ENCODE measurements at regions not wholly inside any gene's neighbourhood (a gene's known extent, or its start where the extent isn't known, plus 50 kb on each side); places are given as distances from the start of the nearest gene placed in this dataset.

- TF ChIP-seq ZNF138 (tag by site-specific recombination; IDR thresholded peaks at IDR 0.05; ENCODE audit: borderline replicate concordance) (no peak), ZNF792 (tag by site-specific recombination; IDR thresholded peaks at IDR 0.05) (no peak), ZNF341 (tag by site-specific recombination; IDR thresholded peaks at IDR 0.05; ENCODE audit: low read depth) (no peak), ZNF280D (tag by site-specific recombination; IDR thresholded peaks at IDR 0.05) (no peak), CTCF (tag by site-specific recombination; IDR thresholded peaks at IDR 0.05) (no peak), ZNF366 (tag by site-specific recombination; conservative IDR thresholded peaks at IDR 0.05) (no peak), ZBTB21 (tag by site-specific recombination; IDR thresholded peaks at IDR 0.05) (no peak), ZBTB7A (tag by site-specific recombination; IDR thresholded peaks at IDR 0.05; ENCODE audit: low read depth) (no peak), ZNF624 (tag by site-specific recombination; IDR thresholded peaks at IDR 0.05) (no peak), ZNF664 (tag by site-specific recombination; IDR thresholded peaks at IDR 0.05) (no peak), ZNF580 (tag by site-specific recombination; IDR thresholded peaks at IDR 0.05) (no peak), ZNF48 (tag by site-specific recombination; IDR thresholded peaks at IDR 0.05) (no peak), ZNF274 (IDR thresholded peaks at IDR 0.05; ENCODE audit: low read length) (no peak), ZNF274 (tag by site-specific recombination; IDR thresholded peaks at IDR 0.05; ENCODE audit: borderline replicate concordance) (no peak)
Measured at GRCh38 chr20:7499201-7499600, 441.1 kb downstream of the HAO1 start.
